Keratinocyte (primary cell): ENCODE measurements at regions not wholly inside any gene's neighbourhood (a gene's known extent, or its start where the extent isn't known, plus 50 kb on each side); places are given as distances from the start of the nearest gene placed in this dataset.

Experiments
- DNase-seq: peaks from one replicate; pipeline ENCODE4 v3.0.0-alpha.2; 2011; ENCODE audit warnings: low read depth, missing footprints, low spot score
- FAIRE-seq: peaks from 2 replicates; lab custom pipeline; 2011; peaks lifted over from hg19 to GRCh38; lab: Jason Lieb, UNC
- H2AFZ ChIP-seq: 2 replicates; pipeline ENCODE4 v1.6.0; 2012; ENCODE audit warnings: low read length, control low read depth, inconsistent platforms; ENCODE audit not compliant: control insufficient read depth
- H3K27ac ChIP-seq: 2 replicates; pipeline ENCODE4 v1.5.1; 2011; ENCODE audit warnings: low read length; ENCODE audit not compliant: control insufficient read depth, insufficient read depth
- H3K27me3 ChIP-seq: 3 replicates; pipeline ENCODE4 v1.6.0; 2011; ENCODE audit warnings: low read length; ENCODE audit not compliant: control insufficient read depth, insufficient read depth; ENCODE audit errors: extremely low read depth
- H3K36me3 ChIP-seq, 2 experiments: 2 replicates in 1 of 2; 3 replicates in 1 of 2; pipeline ENCODE4 v1.5.1; 2011; ENCODE audit warnings: low read length in 2 of 2, mild to moderate bottlenecking in 1 of 2; ENCODE audit not compliant: control insufficient read depth in 2 of 2, insufficient read depth in 2 of 2; ENCODE audit errors: extremely low read depth in 1 of 2
- H3K4me1 ChIP-seq: 3 replicates; pipeline ENCODE4 v1.5.1; 2011; ENCODE audit warnings: low read length; ENCODE audit not compliant: control insufficient read depth, insufficient read depth; ENCODE audit errors: extremely low read depth
- H3K4me2 ChIP-seq: 3 replicates; pipeline ENCODE4 v1.6.0; 2011; ENCODE audit warnings: low read depth, low read length; ENCODE audit not compliant: control insufficient read depth, insufficient read depth; ENCODE audit errors: extremely low read depth
- H3K4me3 ChIP-seq, 3 experiments: fragments of 200-600 bp in 1 of 3; sonication (generic) in 1 of 3; 2 replicates in 2 of 3; 3 replicates in 1 of 3; pipeline ENCODE4 v1.5.1; 2011 to 2016; ENCODE audit warnings: low read length in 3 of 3, mild to moderate bottlenecking in 3 of 3, control low read depth in 2 of 3, inconsistent platforms in 1 of 3, low read depth in 1 of 3, mixed read lengths in 1 of 3, mixed run types in 1 of 3, moderate library complexity in 1 of 3; ENCODE audit not compliant: control insufficient read depth in 2 of 3, insufficient read depth in 2 of 3; ENCODE audit errors: extremely low read depth in 1 of 3
- H3K79me2 ChIP-seq: 2 replicates; pipeline ENCODE4 v1.6.0; 2012; ENCODE audit warnings: low read length; ENCODE audit not compliant: control insufficient read depth, insufficient read depth
- H3K9ac ChIP-seq: 3 replicates; pipeline ENCODE4 v1.6.0; 2011; ENCODE audit warnings: low read length; ENCODE audit not compliant: control insufficient read depth, insufficient read depth; ENCODE audit errors: extremely low read depth
- H3K9me1 ChIP-seq: 3 replicates; pipeline ENCODE4 v1.6.0; 2011; ENCODE audit warnings: low read length; ENCODE audit not compliant: control insufficient read depth, insufficient read depth; ENCODE audit errors: extremely low read depth
- H3K9me3 ChIP-seq: 2 replicates; pipeline ENCODE4 v1.5.1; 2012; ENCODE audit warnings: low read depth, low read length; ENCODE audit not compliant: control insufficient read depth
- H4K20me1 ChIP-seq: 3 replicates; pipeline ENCODE4 v1.6.0; 2011; ENCODE audit warnings: low read length; ENCODE audit not compliant: control insufficient read depth, insufficient read depth; ENCODE audit errors: extremely low read depth
- CTCF ChIP-seq, 3 experiments: IDR thresholded peaks in 1 of 3; conservative IDR thresholded peaks in 1 of 3; optimal IDR thresholded peaks in 1 of 3; 2 replicates in 2 of 3; 3 replicates in 1 of 3; pipeline versions ENCODE3 to v1.5.1; 2011; ENCODE audit warnings: low read length in 3 of 3, mild to moderate bottlenecking in 3 of 3, moderate library complexity in 2 of 3, control low read depth in 1 of 3, inconsistent platforms in 1 of 3; ENCODE audit not compliant: insufficient read depth in 2 of 3; ENCODE audit errors: extremely low read depth in 1 of 3
- EZH2 ChIP-seq: IDR thresholded peaks from one replicate; pipeline ENCODE4 v1.6.1; 2012; ENCODE audit warnings: inconsistent platforms, mild to moderate bottlenecking, low read length, moderate library complexity
- dilution Hi-C: fragments of 300-500 bp; cut with MboI; formaldehyde crosslinking; loops from one replicate; pipeline ENCODE4 v1.7.0; 2020; ENCODE audit warnings: low sequenced_read_pairs; ENCODE audit not compliant: extremely low pct_ligation_motif_present

- no peak overlapping the region for H3K9ac ChIP-seq
- peaks cover 97% of the 10 kb centered on the region for H3K79me2 ChIP-seq
- FAIRE-seq (no peak), DNase-seq (no peak)
- no peak overlapping the region for H3K27ac ChIP-seq
- no peak overlapping the region for H3K4me3 ChIP-seq
- H3K27me3 ChIP-seq: no peaks in the 10 kb centered on the region
- no peak overlapping the region for H2AFZ ChIP-seq
- no peak for TF ChIP-seq CTCF (optimal IDR thresholded peaks at IDR 0.05 in 1 of 3, IDR thresholded peaks at IDR 0.05 in 1 of 3, conservative IDR thresholded peaks at IDR 0.05 in 1 of 3; ENCODE audit: extremely low read depth in 1 of 3, insufficient read depth in 2 of 3, low read length in 3 of 3)
- TF ChIP-seq EZH2: no peak
- H3K9me3 ChIP-seq: no peaks in the 10 kb centered on the region
- peaks cover 20% of the 10 kb centered on the region for H3K4me1 ChIP-seq
- dilution Hi-C loops: no loop called here
- no peaks in the 10 kb centered on the region for H3K9me1 ChIP-seq
- H3K4me2 ChIP-seq: no peak overlapping the region
- H4K20me1 ChIP-seq: peaks cover 14% of the 10 kb centered on the region
- no peaks in the 10 kb centered on the region for H3K36me3 ChIP-seq
Measured at GRCh38 chr17:72506773-72507172, 386.0 kb downstream of the SOX9 start.

GRCh38 chr17:72507370-72507769, 386.6 kb downstream of the SOX9 start:
- Histone ChIP-seq H3K9me1 (no peaks in the 10 kb centered on the region), H3K27ac (no peak overlapping the region), H3K9ac (no peak overlapping the region), H4K20me1 (peaks cover 16% of the 10 kb centered on the region), H3K4me1 (peaks cover 15% of the 10 kb centered on the region), H3K79me2 (peaks cover 98% of the 10 kb centered on the region), H2AFZ (no peak overlapping the region), H3K36me3 (no peaks in the 10 kb centered on the region), H3K4me2 (no peak overlapping the region), H3K27me3 (no peaks in the 10 kb centered on the region), H3K4me3 (no peak overlapping the region), H3K9me3 (no peaks in the 10 kb centered on the region)
- dilution Hi-C loops: no loop called here
- TF ChIP-seq EZH2 (no peak), CTCF (optimal IDR thresholded peaks at IDR 0.05 in 1 of 3, IDR thresholded peaks at IDR 0.05 in 1 of 3, conservative IDR thresholded peaks at IDR 0.05 in 1 of 3; ENCODE audit: extremely low read depth in 1 of 3, insufficient read depth in 2 of 3, low read length in 3 of 3) (no peak)
- no peak for DNase-seq
- FAIRE-seq: no peak
